CD14-positive monocyte (primary cell): ENCODE measurements at regions not wholly inside any gene's neighbourhood (a gene's known extent, or its start where the extent isn't known, plus 50 kb on each side); places are given as distances from the start of the nearest gene placed in this dataset.

Experiments
- DNase-seq, 3 donors: peaks; one replicate each; pipeline ENCODE4 v3.0.0-alpha.2; 2011 to 2022
- H2AFZ ChIP-seq: 2 replicates; pipeline ENCODE4 v1.6.0; 2012; ENCODE audit warnings: mild to moderate bottlenecking, low read depth, low read length, inconsistent platforms; ENCODE audit not compliant: insufficient read depth, poor library complexity, severe bottlenecking
- H3K27ac ChIP-seq, 2 donors: 1 replicate in 1 of 2; 2 replicates in 1 of 2; pipeline ENCODE4 v1.5.1; 2012 to 2013; ENCODE audit warnings: low read length in 2 of 2, control low read depth in 1 of 2, inconsistent platforms in 1 of 2, low read depth in 1 of 2, mild to moderate bottlenecking in 1 of 2
- H3K27me3 ChIP-seq, 2 donors: one replicate each; pipeline versions ENCODE4 v1.6.0 to v1.6.1; 2011 to 2013; ENCODE audit warnings: low read length in 2 of 2; ENCODE audit not compliant: control insufficient read depth in 2 of 2, insufficient read depth in 2 of 2
- H3K36me3 ChIP-seq, 2 donors: replicated peaks in 1 of 2; 1 replicate in 1 of 2; 2 replicates in 1 of 2; pipeline versions ENCODE4 v1.5.1 to v1.6.1; 2012 to 2013; ENCODE audit warnings: low read length in 2 of 2, control low read depth in 1 of 2, inconsistent platforms in 1 of 2, mild to moderate bottlenecking in 1 of 2; ENCODE audit not compliant: insufficient read depth in 2 of 2, control insufficient read depth in 1 of 2
- H3K4me1 ChIP-seq, 2 donors: 1 replicate in 1 of 2; 2 replicates in 1 of 2; pipeline versions ENCODE4 v1.5.1 to v1.6.1; 2012 to 2013; ENCODE audit warnings: low read length in 2 of 2, control low read depth in 1 of 2, inconsistent platforms in 1 of 2, mild to moderate bottlenecking in 1 of 2, moderate library complexity in 1 of 2; ENCODE audit not compliant: insufficient read depth in 2 of 2, control insufficient read depth in 1 of 2
- H3K4me2 ChIP-seq: replicated peaks from 2 replicates; pipeline ENCODE3; 2012; ENCODE audit warnings: low read length, moderate library complexity, mild to moderate bottlenecking; ENCODE audit not compliant: poor library complexity, severe bottlenecking; ENCODE audit errors: extremely low read depth
- H3K4me3 ChIP-seq, 3 experiments: fragments of 200-600 bp in 1 of 3; sonication (generic) in 1 of 3; replicated peaks in 1 of 3; 1 replicate in 2 of 3; 2 replicates in 1 of 3; pipeline ENCODE4 v1.5.1; 2011 to 2013; ENCODE audit warnings: low read length in 3 of 3, mild to moderate bottlenecking in 3 of 3, control low read depth in 2 of 3, low read depth in 2 of 3, inconsistent platforms in 1 of 3, moderate library complexity in 1 of 3
- H3K79me2 ChIP-seq: 2 replicates; pipeline ENCODE4 v1.6.0; 2012; ENCODE audit warnings: mild to moderate bottlenecking, control low read depth, inconsistent platforms, low read length, moderate library complexity; ENCODE audit not compliant: insufficient read depth
- H3K9ac ChIP-seq: 2 replicates; pipeline ENCODE4 v1.6.0; 2017; ENCODE audit warnings: low read length, mild to moderate bottlenecking; ENCODE audit not compliant: insufficient read depth, poor library complexity, severe bottlenecking
- H3K9me3 ChIP-seq, 2 donors: replicated peaks in 1 of 2; 1 replicate in 1 of 2; 2 replicates in 1 of 2; pipeline versions ENCODE4 v1.5.1 to v1.6.1; 2012 to 2013; ENCODE audit warnings: low read length in 2 of 2, control low read depth in 1 of 2; ENCODE audit not compliant: control insufficient read depth in 1 of 2, insufficient read depth in 1 of 2
- H4K20me1 ChIP-seq: 2 replicates; pipeline ENCODE4 v1.6.0; 2012; ENCODE audit warnings: mild to moderate bottlenecking, low read length, control low read depth, moderate library complexity; ENCODE audit not compliant: insufficient read depth
- H3K27ac Mint-ChIP-seq, 7 donors: one replicate each; pipeline ENCODE4 v1.8.0; 2020; ENCODE audit warnings: mild to moderate bottlenecking in 7 of 7, mixed read lengths in 7 of 7, moderate library complexity in 6 of 7, inconsistent platforms in 2 of 7
- H3K27me3 Mint-ChIP-seq, 3 donors: one replicate each; pipeline ENCODE4 v1.8.0; 2021 to 2022; ENCODE audit warnings: low read depth in 3 of 3, mild to moderate bottlenecking in 3 of 3, mixed read lengths in 3 of 3, moderate library complexity in 3 of 3, inconsistent platforms in 1 of 3
- H3K36me3 Mint-ChIP-seq, 2 donors: one replicate each; pipeline ENCODE4 v1.8.0; 2020; ENCODE audit warnings: mixed read lengths in 2 of 2, inconsistent platforms in 1 of 2, mild to moderate bottlenecking in 1 of 2
- H3K4me1 Mint-ChIP-seq: one replicate; pipeline ENCODE4 v1.8.0; 2020; ENCODE audit warnings: mild to moderate bottlenecking, mixed read lengths
- H3K4me3 Mint-ChIP-seq, 2 donors: one replicate each; pipeline ENCODE4 v1.8.0; 2020; ENCODE audit warnings: mild to moderate bottlenecking in 2 of 2, mixed read lengths in 2 of 2, moderate library complexity in 1 of 2
- H3K9me3 Mint-ChIP-seq, 7 donors: one replicate each; pipeline ENCODE4 v1.8.0; 2020 to 2022; ENCODE audit warnings: mixed read lengths in 7 of 7, mild to moderate bottlenecking in 6 of 7, moderate library complexity in 6 of 7, inconsistent platforms in 2 of 7
- WGBS: methylation state at CpG from one replicate; pipeline ENCODE4 v1.1.5; 2013; ENCODE audit warnings: missing lambda C conversion rate; ENCODE audit not compliant: insufficient coverage; 5-methylcytosine and 5-hydroxymethylcytosine counted together
- intact Hi-C, 2 donors: fragments of 100-400 bp; cut with micrococcal nuclease; formaldehyde crosslinking; loops; one replicate each; pipeline versions ENCODE4 v1.15.0 to v1.15.1; 2023
- TF ChIP-seq, protein P1 (sequence below): fragments of 200-600 bp; IDR thresholded peaks from one replicate; pipeline ENCODE4 v1.8.0; 2022; ENCODE audit warnings: antibody characterized with exemption, mild to moderate bottlenecking

DNA sequence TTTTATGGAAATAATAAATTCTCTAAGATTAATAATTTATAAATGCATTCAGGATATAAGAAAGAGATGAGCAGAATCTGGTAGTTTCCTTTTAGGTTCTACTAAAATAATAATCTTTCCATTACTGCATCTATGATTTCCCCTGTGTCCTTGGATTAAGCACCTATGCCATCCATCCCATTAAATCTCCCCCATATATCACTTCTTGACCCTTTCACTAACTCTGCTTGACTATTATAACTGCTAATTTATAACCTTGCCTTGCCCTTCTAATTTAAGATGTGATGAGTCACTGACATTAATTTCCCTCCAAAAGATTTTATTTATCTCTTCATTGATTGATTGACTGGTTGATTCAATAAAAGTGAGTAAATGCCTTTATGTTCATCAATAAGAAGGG, 348.3 kb upstream of the LRATD1 start:
- Histone ChIP-seq H3K9ac (no peak overlapping the region), H3K27ac (no peak overlapping the region), H2AFZ (no peak overlapping the region), H3K4me2 (no peak overlapping the region), H3K79me2 (no peaks in the 10 kb centered on the region), H4K20me1 (no peaks in the 10 kb centered on the region), H3K27me3 (no peaks in the 10 kb centered on the region), H3K9me3 (peaks cover 14 to 17% of the 10 kb centered on the region in 2 donors), H3K36me3 (no peaks in the 10 kb centered on the region), H3K4me1 (no peaks in the 10 kb centered on the region), H3K4me3 (no peak overlapping the region)
- no peak for DNase-seq
- Mint-ChIP-seq H3K27ac (no peak overlapping the region), H3K36me3 (no peaks in the 10 kb centered on the region), H3K4me1 (no peaks in the 10 kb centered on the region), H3K9me3 (peaks cover 0 to 15% (median 9%) of the 10 kb centered on the region in 7 donors), H3K27me3 (peaks cover 0 to 2% (median 0%) of the 10 kb centered on the region in 3 donors), H3K4me3 (no peak overlapping the region)
- TF ChIP-seq, protein P1, sequence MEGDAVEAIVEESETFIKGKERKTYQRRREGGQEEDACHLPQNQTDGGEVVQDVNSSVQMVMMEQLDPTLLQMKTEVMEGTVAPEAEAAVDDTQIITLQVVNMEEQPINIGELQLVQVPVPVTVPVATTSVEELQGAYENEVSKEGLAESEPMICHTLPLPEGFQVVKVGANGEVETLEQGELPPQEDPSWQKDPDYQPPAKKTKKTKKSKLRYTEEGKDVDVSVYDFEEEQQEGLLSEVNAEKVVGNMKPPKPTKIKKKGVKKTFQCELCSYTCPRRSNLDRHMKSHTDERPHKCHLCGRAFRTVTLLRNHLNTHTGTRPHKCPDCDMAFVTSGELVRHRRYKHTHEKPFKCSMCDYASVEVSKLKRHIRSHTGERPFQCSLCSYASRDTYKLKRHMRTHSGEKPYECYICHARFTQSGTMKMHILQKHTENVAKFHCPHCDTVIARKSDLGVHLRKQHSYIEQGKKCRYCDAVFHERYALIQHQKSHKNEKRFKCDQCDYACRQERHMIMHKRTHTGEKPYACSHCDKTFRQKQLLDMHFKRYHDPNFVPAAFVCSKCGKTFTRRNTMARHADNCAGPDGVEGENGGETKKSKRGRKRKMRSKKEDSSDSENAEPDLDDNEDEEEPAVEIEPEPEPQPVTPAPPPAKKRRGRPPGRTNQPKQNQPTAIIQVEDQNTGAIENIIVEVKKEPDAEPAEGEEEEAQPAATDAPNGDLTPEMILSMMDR, result no peak
- intact Hi-C loops, result no loop called here

DNA sequence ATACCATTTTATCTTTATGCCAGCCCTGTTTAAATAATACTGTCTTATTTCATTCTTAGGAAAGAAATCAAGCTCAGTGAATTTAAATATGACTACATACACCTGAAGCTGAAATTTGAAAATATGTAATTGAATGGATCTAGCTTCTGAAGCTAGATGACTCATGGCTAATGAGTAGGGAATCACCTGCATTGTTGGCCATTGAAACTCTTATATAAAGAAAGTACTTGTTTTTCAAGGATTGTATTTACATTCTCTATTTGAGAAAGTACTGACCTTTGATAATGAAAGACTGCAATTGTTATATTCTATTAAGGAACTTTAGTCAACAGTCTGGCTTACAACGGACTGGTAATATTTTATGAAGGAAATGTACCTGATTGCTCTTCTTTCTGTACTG, 346.7 kb upstream of the LRATD1 start:
- Histone ChIP-seq H3K27me3 (no peaks in the 10 kb centered on the region), H3K27ac (no peak overlapping the region), H4K20me1 (no peaks in the 10 kb centered on the region), H3K4me3 (no peak overlapping the region), H3K9me3 (peaks cover 14 to 17% of the 10 kb centered on the region in 2 donors), H3K4me2 (no peak overlapping the region), H3K36me3 (no peaks in the 10 kb centered on the region), H3K9ac (no peak overlapping the region), H3K79me2 (no peaks in the 10 kb centered on the region), H3K4me1 (no peaks in the 10 kb centered on the region), H2AFZ (no peak overlapping the region)
- DNase-seq, result no peak
- H3K4me1 Mint-ChIP-seq, result no peaks in the 10 kb centered on the region
- H3K27ac Mint-ChIP-seq, result no peak overlapping the region
- TF ChIP-seq, protein P1, result no peak
- peaks cover 0 to 2% (median 0%) of the 10 kb centered on the region in 3 donors for H3K27me3 Mint-ChIP-seq
- intact Hi-C loops, result no loop called here
- H3K36me3 Mint-ChIP-seq, result no peaks in the 10 kb centered on the region
- 100% methylated on average over 1 of the region's 1 CpG for WGBS
- no peak overlapping the region for H3K4me3 Mint-ChIP-seq
- H3K9me3 Mint-ChIP-seq, result peaks cover 0 to 13% (median 8%) of the 10 kb centered on the region in 7 donors
